Esophagus squamous epithelium (tissue), 4 donors: ENCODE measurements at regions not wholly inside any gene's neighbourhood (a gene's known extent, or its start where the extent isn't known, plus 50 kb on each side); places are given as distances from the start of the nearest gene placed in this dataset.

Source experiments
- CTCF ChIP-seq, 6 experiments: fragments of 450-650 bp in 4 of 6; fragments of 200-600 bp in 2 of 6; sonication (generic) in 2 of 6; IDR thresholded peaks; one replicate each; pipeline ENCODE4 v1.5.1; 2016 to 2019; ENCODE audit warnings: antibody characterized with exemption in 6 of 6, mild to moderate bottlenecking in 4 of 6, moderate library complexity in 4 of 6
- POLR2A ChIP-seq, 4 donors: fragments of 450-650 bp; IDR thresholded peaks; one replicate each; pipeline ENCODE4 v1.6.1; 2017; ENCODE audit warnings: antibody characterized with exemption in 4 of 4, mild to moderate bottlenecking in 4 of 4, moderate library complexity in 3 of 4

DNA sequence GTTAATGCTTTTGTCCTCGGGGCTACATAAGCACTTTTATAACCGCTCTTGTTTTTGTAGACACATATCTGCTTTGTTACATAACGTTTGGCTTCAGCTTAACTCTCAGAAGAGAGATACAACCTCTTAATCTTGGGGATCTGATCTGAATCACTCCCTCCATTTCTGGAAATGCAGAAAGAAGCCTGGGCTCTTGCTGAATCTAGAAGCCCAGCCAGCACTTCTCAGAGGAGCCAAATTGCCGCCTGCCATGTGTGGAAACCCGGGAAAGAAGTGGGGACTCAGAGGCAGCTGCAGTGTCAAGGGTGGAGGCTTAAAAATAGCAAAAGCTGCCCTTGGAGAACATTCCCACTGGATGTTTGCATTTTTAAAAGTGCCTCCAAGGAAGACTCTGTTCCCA, 69.3 kb upstream of the LDB2 start:
- no peak for TF ChIP-seq CTCF (IDR thresholded peaks at IDR 0.05)
- TF ChIP-seq POLR2A (IDR thresholded peaks at IDR 0.05), result no peak
